HTR-8/SVneo (cell line): ENCODE measurements at regions not wholly inside any gene's neighbourhood (a gene's known extent, or its start where the extent isn't known, plus 50 kb on each side); places are given as distances from the start of the nearest gene placed in this dataset.
"Not testable (repeated sequence)": the region's sequence is repeated elsewhere in the genome, so short reads cannot be mapped to it uniquely, and the experiment has no call there.

Experiments
- DNase-seq: peaks from one replicate; pipeline ENCODE4 v3.0.0; 2011; ENCODE audit warnings: low spot score, mixed read lengths; ENCODE audit not compliant: insufficient read length
- FAIRE-seq: peaks from 2 replicates; lab custom pipeline; 2011; peaks lifted over from hg19 to GRCh38; lab: Jason Lieb, UNC

DNA sequence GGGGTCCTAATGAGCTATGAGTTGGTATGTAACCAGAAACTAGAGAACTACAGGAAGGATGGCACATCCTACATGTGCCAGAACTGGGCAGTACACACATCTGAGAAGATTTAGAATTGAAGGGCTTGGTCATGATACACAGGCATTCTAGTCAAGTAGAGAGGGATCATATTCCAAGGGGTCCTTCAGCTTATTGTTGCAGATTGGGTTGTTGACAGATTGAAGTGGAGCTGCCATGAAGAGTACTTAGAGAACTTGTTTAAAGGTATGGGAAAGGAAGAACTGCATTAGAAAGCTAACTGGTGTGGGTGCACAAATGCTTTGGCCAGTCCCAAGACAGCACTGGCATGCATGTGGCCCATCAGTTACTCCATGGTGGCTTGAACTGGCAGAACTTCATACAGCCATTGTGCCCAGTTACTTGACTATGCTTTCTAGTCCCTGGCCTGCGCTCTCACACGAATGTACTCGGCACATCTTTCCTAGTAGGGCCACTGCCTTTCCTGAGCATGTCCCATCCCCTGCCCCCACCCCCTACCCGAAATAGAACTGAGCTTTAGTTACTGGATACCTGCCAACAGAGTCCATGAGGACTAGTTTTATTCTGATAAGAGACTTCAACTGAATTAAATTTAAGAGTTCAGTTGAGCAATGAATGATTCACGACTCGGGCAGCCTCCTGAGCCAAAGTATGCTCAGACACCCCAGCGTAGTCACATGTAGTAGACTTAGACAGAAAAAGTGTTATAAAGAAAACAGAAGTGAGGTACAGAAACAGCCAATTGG lies 64.0 kb downstream of the CCNG2 start:
- DNase-seq (no peak), FAIRE-seq (no peak)

DNA sequence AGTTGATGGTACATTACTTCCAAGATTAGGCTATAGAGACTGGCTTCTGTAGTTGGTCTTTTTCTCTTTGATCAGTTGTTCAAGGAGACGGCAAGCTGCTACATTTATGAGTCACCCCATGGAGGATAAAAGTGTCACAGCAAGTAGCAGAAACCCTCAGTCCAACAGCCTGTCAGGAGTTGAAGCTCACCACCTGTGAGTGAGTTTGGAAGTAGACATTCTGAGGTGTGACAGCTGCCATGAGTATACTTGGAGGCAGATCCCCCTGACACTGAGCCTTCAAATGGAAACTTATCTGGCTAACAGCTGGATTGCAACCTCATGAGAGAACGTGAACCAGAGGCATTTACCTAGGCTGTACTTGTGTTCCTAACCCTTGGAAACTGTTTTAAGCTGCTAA lies 68.0 kb downstream of the CCNG2 start:
- FAIRE-seq (no peak), DNase-seq (no peak)

DNA sequence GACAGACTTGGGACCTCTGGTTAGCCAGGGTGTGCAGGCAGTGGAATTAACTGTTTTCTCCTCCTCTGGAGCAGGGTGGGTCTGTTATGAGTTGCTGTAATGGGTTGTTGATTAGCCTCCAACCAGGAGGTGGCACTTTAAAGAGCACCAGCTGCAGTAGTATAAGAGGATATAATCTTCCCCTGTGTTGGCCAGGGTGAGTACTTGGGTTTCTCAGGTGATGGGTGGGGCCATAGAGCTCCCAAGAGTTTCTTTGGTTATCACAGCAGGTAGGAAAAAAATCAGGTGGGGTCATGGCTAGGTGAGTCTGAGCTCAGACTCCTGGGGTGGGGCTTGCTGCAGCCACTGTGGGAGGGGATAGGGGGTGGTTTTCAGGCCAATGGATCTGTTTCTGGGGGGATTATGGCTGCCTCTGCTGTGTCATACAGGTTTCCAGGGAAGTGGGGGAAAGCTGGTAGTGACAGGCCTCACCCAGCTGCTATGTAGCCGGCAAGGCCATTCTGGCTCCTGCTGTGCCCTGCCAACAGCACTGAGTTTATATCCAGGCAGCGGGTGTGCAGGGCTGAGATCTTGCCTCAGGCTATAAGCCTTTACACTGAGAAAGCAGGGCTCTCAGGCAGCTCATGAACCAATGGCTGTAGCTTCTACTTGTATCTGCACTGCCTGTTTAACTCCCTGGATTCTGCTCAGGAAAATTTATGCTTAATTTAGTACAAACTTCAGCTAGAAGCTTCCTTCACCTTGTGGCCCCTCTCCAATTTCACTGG lies 70.1 kb downstream of the CCNG2 start:
- no peak for FAIRE-seq
- DNase-seq: no peak

DNA sequence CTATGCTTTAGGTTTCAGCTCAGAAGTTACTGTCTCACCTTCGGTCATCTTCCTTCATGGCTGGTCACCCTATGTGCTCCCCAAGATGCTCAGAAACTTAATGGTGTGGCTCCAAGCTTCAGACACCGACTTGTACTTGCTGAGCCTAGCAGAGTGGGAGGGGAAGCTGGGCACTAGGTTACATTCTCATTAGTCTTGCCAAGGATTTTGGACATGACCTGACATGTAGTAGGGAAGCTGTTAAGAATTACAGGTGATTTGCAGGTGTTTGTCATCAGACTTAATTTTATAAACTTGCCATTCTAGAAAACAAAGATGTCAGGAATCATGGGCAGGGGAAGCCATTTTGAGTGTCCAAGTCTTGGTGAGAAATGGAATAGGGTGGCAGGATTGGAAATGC lies 72.4 kb downstream of the CCNG2 start:
- FAIRE-seq (no peak), DNase-seq (no peak)

DNA sequence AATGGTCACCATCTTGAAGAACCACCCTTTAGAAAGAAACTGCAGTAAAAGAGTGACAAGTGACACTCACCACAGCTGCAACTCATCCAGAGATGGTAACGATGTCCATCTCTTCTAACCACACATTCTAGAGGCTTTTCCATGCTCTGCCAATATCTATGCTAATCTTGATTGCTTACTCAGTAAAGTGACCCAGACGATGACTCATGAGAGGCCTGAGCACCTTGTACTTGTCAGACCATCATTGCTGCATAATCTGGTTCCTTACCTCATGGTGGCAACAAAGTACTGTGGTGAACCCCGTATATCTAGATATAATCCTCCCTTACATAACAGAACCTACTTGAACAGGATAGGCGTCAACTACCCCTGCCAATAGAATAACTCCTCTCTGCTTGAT lies 75.6 kb downstream of the CCNG2 start:
- no peak for DNase-seq
- FAIRE-seq: no peak

DNA sequence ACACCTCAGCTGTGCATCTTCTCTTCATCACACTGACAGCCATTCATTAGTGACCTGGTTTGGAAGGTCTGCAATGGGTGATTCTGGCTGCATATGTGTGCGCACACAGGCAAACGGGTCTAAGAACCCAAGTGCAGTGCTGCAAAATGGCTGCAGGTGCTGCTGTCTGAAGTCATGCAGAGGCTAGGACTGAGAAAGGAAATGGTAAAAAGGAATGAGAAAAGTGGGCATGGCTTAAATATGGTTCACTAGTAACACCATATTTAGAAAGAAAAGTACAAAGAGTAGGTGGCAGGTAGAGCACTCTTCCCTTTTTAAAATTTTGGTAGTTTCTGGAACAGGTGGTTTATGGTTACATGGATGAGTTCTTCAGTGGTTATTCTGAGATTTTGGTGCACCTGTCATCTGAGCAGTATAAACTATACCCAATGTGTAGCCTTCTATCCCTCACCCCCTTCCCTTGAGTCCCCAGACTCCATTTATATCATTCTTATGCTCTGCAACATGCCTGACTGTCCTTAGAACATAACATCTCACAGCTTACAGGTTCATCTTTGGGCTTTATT lies 78.4 kb downstream of the CCNG2 start:
- FAIRE-seq (no peak), DNase-seq (no peak)

DNA sequence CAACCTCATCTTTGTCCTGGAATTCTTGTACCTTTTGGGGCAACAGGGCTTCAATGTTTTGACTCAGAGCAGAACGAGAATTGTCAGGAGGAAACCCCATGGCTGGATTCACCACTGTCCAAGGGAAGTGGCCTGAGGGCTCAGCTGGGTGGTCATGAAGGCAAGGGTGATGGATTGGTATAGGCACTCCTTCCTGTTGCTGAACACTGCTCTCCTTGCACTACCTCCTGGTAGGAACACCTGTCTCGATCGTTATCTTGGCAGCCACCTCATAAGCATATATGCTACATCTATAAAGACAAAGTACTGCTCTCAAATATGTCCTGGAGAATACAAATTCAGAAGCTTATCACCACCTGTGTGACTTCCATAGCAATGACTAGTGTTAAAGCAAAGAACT lies 79.8 kb downstream of the CCNG2 start:
- DNase-seq: no peak
- FAIRE-seq: no peak

DNA sequence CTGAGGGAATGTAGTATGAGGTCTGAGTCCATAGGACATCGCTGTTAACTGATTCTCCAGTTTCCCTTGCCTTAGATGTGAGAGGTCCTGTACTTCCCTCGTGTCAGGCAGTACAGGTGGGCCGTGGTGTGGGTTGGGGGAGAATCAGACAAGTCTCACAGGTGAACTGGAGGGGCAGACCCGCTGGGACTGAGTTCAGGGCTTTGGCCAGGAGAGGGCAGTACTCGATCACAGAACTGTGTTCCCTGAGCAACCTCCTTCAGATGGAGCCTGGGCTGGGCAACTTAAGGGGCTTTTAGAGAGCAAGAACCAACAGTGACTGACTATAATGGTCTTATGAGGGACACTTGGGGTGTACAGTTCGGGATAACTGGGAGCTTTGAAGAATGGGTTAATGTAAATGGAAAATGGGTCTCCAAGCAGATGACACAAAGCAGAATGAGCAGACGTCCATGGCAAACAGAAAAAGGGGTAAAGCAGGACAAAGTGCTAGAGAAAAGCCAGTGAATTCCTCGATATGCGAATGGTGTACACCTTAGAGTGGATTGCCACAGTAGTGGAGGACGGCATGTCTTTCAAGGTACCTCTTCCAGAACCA lies 83.6 kb downstream of the CCNG2 start:
- DNase-seq: peak; percentile 48
- no peak for FAIRE-seq

DNA sequence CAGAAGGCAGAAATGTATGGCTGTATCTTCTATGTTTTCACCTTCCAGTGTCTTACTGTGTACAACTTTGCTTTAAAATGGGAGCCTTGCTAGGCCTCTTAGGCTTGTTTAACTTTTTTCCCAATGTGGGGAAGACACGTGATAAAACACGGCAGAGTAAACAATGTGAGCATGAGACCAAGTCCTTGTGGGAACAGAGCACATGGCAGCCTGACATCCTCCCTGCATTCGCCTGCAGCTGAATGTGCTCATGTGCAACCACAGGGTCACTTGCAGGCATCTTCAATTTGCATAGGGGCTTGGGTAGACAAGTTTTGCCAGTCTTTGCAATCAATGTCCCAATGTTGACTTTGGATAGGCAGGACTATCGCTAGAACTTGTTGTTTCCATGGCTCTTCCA lies 91.8 kb downstream of the CCNG2 start:
- DNase-seq (no peak), FAIRE-seq (no peak)

DNA sequence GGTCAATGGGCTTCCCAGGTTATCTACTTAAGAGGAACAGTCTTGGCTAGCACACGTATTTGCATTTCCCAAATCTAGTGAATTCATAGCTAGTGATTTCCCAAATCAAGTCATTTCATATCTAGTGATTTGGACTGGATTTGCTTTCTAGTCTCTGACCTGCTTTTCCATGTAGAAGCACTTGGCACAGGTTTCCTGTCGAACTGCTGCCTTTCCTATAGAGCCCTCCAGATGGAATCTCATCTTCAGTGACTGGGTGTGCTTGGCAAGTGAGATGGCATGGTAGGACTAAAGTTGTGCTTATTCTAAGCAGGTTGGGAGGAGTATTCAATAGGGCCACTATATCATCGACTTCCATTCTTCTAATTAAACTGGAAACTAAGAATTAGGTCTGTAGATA lies 94.7 kb downstream of the CCNG2 start:
- FAIRE-seq (no peak), DNase-seq (no peak)

DNA sequence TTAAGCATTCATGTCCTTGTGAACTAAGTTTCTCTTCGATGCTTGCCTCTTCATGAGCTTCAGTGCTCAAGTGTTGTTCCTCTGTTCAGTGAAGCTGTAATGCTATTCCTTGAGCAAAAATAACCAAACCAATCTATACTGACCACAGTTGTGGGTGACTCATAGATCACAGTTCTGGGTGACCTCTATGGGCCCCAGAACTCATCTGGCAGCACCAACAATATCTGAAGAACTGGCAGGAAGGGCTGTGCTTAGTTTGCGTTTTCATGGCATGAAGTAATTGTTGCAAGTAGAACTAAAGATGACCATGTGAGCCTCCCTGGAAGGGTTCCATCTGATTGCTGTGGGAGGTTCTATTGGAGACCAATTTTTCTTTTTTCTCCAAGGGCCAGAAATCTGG lies 106.2 kb downstream of the CCNG2 start:
- no peak for FAIRE-seq

DNA sequence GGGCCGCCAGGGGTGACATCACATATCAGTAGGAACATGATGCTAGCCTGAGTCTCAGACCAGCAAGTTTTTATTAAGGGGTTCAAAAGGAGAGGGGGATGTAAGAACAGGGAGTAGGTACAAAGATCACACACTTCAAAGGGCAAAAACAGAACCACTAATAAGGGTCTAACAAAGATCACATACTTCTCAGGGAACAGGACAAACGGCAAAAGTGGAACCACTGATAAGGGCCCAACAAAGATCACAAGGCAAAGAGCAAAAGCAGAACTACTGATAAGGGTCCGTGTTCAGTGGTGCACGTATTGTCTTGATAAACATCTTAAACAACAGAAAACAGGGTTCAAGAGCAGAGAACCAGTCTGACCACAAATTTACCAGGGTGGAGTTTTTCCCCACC lies 107.0 kb downstream of the CCNG2 start:
- not testable (repeated sequence) for FAIRE-seq, DNase-seq

More for the DNA sequence above, 106.2 kb downstream of the CCNG2 start:
- no peak for DNase-seq

DNA sequence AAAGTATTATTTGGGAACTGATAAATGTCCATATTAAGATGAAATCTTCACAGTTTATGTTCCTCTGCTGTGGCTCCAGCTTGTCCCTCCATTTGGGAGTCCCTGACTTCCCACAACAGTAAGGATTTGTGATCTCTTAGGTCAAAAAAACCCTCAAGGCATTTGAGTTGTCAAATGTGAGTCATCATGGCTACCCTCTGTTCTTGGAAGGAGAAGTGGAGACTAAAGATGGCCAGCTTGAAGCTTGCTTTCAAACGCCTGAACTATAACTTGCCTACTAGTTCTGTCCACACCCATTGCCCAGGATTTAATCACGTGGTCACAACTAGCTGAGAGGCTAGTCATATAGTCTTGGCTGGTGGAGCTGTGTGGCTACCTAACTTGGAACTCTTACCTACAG lies 107.8 kb downstream of the CCNG2 start:
- DNase-seq (no peak), FAIRE-seq (no peak)

DNA sequence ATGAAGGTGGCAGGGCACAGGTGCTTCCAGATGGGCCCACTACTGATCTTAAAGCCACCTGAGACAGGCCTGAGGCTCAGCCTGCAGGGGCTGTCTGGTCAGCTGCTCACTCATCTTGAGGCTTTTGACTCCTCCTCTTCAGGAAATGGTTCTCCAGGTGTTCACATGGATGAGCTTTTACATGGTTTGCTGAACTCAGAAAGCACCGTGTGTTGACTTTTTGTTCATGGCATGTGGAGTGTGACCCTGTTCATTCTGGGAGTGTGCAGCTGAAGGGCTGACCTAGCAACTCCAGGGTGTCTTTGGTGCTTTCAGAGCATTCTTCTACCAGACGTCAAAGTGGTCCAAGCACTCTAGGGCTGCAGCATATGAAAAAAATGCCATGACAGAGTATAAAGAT lies 111.1 kb downstream of the CCNG2 start:
- DNase-seq (no peak), FAIRE-seq (no peak)

DNA sequence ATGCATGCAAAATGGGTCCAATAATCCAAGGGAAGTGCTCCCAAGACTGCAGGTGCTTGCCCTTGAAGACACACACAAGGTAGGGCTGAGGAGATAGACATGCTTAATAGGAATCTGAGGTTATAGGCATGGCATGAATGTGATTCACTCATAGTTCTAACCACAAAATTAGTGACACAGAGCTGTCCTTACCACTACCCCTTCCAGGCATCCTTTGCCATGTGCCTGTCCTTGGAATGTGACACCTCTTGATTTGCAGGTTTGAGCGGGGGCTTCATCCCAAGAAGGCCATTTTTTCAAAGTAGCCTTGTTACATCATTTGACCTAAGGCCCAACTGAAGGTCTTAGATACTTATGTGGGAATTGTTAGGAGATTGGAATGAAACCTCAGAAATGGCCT lies 112.5 kb downstream of the CCNG2 start:
- FAIRE-seq (no peak), DNase-seq (no peak)

DNA sequence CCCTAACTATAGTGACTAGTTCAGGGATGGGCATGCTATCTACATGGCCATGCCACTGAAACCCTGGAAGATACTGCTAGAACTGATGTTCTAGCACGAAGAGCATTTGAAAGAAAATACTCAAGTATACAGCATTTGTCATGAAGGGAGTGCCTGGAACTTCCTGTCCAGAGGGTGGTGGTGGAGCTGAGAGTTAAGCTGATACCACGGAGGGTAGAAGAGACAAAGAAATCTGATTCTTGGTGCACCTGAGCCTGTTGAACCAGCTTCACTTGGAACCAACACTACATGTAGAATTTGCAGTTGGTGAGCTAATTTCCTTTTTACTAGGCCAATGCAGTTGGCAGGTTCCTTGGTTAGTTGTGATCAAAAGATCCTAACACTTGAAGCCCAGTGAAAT lies 116.4 kb downstream of the CCNG2 start:
- FAIRE-seq (no peak), DNase-seq (no peak)

DNA sequence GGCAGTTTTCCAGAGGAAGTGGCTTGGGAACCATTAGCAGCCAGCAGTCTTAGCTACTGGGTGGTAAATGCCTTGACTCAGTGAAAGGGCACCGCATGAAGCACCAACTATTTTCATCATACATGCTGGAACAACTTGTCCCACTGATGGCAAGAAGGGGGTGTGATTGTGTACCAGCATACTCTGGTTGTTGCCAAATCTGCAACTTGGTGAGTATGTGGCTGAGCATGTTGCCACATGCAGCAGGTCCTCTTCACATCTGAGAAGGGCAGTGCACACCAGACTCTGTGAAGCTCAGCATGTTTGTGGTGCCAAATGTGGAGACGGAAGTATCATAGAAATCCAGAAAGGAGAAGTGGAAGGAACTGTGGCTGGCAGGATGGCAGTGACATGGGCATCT lies 122.1 kb downstream of the CCNG2 start:
- not testable (repeated sequence) for DNase-seq, FAIRE-seq

DNA sequence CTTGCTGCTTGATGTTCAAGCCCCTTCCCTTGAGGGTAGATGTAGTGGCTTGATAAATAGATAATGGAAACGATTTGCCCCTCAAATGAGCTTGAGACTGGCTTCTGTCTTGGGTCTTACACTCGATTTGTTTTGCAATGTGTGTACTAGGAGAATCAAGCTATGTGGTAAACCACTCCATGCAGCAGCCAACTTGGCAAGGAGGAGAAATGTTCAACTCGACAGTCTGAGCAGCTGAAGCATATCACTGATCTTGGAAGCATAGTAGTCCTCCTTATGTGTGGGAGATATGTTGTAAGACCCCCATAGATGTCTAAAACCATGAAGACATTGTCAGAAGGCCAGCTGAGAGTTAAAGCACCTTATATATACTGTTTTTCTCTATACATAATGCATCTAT lies 125.3 kb downstream of the CCNG2 start:
- FAIRE-seq (no peak), DNase-seq (no peak)

DNA sequence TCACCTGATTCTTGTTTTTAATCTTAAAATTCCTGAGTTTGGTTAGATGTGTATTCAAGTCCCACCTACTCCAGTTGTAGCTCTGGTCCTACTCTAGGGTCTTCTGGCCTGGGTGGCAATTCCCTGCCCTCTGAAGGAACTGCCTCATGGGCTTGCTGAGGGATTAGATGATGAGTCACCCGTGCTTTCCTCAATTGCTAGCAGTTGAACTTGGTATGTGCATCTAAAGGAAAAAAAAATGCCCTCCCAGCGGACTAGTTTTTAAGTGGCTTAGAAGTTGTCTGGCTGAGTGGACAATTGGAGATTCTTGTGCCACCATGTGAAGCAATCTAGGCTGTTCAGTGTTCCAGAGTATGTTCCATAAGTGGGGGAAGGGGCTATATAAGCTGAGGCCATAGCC lies 127.0 kb downstream of the CCNG2 start:
- no peak for FAIRE-seq
- DNase-seq: no peak

DNA sequence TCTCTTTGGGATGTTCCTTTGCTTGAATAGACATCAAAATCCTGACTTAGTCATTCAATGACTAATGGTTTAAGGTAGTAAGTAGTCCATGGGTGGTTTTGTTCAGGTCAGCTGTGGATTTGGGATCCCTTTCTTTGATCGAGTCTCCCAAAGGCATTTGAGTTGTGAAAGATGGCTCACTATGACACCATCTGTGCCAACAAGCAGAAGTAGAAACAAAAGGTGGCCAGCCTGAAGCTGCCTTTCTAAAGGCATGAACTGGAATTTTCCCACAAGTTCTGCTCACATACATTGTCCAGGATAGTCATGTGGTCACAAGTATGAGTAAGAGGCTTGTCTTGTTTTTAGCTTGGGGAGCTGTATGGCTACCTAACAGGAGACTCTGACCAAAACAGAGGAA lies 129.9 kb downstream of the CCNG2 start:
- DNase-seq (no peak), FAIRE-seq (no peak)

DNA sequence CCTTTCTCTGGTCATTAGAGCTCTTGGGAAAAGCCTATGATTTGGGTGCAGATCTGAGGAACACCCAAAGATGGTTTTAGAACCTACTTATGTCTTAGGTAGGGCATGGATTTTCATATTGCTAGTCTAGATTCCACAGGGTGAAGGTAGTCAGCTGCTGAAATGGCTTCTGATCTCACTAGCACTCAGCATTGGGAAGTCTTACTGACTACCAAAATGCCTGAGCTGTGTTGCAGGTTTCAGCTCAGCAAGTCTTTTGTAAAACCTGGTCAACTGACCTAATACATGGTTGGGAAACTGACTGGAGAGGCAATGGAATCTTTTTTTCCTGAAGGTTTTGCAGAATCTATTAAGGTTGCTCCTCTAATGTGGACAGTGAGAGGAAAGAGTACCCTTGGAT lies 136.4 kb downstream of the CCNG2 start:
- no peak for FAIRE-seq
- no peak for DNase-seq
